Caco-2 (cell line): ENCODE measurements at regions not wholly inside any gene's neighbourhood (a gene's known extent, or its start where the extent isn't known, plus 50 kb on each side); places are given as distances from the start of the nearest gene placed in this dataset.

Source experiments
- BruUV-seq: library from RNA; stranded (reverse); fragments of 400-500 nt; replicated peaks from 2 replicates; lab custom pipeline; 2021; lab: Mats Ljungman, UMichigan
- CTCF ChIA-PET: fragments of 300-600 bp; sonication (Branson Sonifier 250); formaldehyde crosslinking; loops from one replicate; lab custom pipeline; 2022; ENCODE audit warnings: antibody characterized with exemption; lab: Charles Lee
- POLR2A ChIA-PET: fragments of 300-600 bp; sonication (Branson Sonifier 250); formaldehyde crosslinking; loops from one replicate; lab custom pipeline; 2022; ENCODE audit warnings: antibody characterized with exemption; lab: Charles Lee
- DNase-seq, 2 experiments: peaks; one replicate each; pipeline versions ENCODE4 v3.0.0 to v3.0.0-alpha.2; 2020 to 2022
- H3K27me3 ChIP-seq: replicated peaks from 2 replicates; pipeline ENCODE4 v1.6.0; 2011; ENCODE audit warnings: low read length; ENCODE audit not compliant: control insufficient read depth, insufficient read depth
- H3K36me3 ChIP-seq: 2 replicates; pipeline ENCODE4 v1.5.1; 2011; ENCODE audit warnings: low read length; ENCODE audit not compliant: control insufficient read depth, insufficient read depth
- H3K4me1 ChIP-seq: fragments of 250-450 bp; sonication (Bioruptor Pico); 2 replicates; pipeline ENCODE4 v1.5.1; 2020; ENCODE audit warnings: mild to moderate bottlenecking
- H3K4me3 ChIP-seq: 2 replicates; pipeline ENCODE4 v1.5.1; 2011; ENCODE audit warnings: low read depth, mild to moderate bottlenecking, control low read depth, low read length
- H3K9me3 ChIP-seq: fragments of 250-450 bp; sonication (Bioruptor Pico); 2 replicates; pipeline ENCODE4 v1.5.1; 2020; ENCODE audit warnings: mild to moderate bottlenecking, moderate library complexity
- H3K27ac Mint-ChIP-seq: one replicate; pipeline ENCODE4 v1.8.0; 2022; ENCODE audit warnings: mixed read lengths; ENCODE audit not compliant: unreplicated experiment
- H3K27me3 Mint-ChIP-seq: one replicate; pipeline ENCODE4 v1.8.0; 2022; ENCODE audit warnings: mixed read lengths; ENCODE audit not compliant: insufficient read depth, unreplicated experiment
- H3K36me3 Mint-ChIP-seq: one replicate; pipeline ENCODE4 v1.8.0; 2022; ENCODE audit warnings: mild to moderate bottlenecking, mixed read lengths; ENCODE audit not compliant: insufficient read depth, unreplicated experiment
- H3K4me1 Mint-ChIP-seq: one replicate; pipeline ENCODE4 v1.8.0; 2022; ENCODE audit warnings: low read depth, mixed read lengths; ENCODE audit not compliant: unreplicated experiment
- H3K4me3 Mint-ChIP-seq: one replicate; pipeline ENCODE4 v1.8.0; 2022; ENCODE audit warnings: mild to moderate bottlenecking, moderate library complexity, mixed read lengths; ENCODE audit not compliant: unreplicated experiment
- H3K9me3 Mint-ChIP-seq: one replicate; pipeline ENCODE4 v1.8.0; 2022; ENCODE audit warnings: mixed read lengths; ENCODE audit not compliant: unreplicated experiment
- CTCF ChIP-seq, 2 experiments: fragments of 200-600 bp in 1 of 2; IDR thresholded peaks; 1 replicate in 1 of 2; 2 replicates in 1 of 2; pipeline versions ENCODE4 v1.5.1 to v1.8.0; 2011 to 2022; ENCODE audit warnings: antibody characterized with exemption in 1 of 2, control low read depth in 1 of 2, inconsistent platforms in 1 of 2, low read depth in 1 of 2, low read length in 1 of 2, mild to moderate bottlenecking in 1 of 2, moderate library complexity in 1 of 2; ENCODE audit not compliant: insufficient read depth in 1 of 2, severe bottlenecking in 1 of 2, unreplicated experiment in 1 of 2
- intact Hi-C: fragments of 100-400 bp; cut with micrococcal nuclease; formaldehyde crosslinking; loops from one replicate; pipeline ENCODE4 v1.10.0; 2022; ENCODE audit not compliant: unreplicated experiment

GRCh38 chr4:141417387-141417786 is 196.7 kb downstream of the ZNF330 start:
- H3K4me1 ChIP-seq, result no peaks in the 10 kb centered on the region
- intact Hi-C loops, result no loop called here
- Mint-ChIP-seq H3K36me3 (no peaks in the 10 kb centered on the region), H3K9me3 (no peaks in the 10 kb centered on the region), H3K4me3 (no peak overlapping the region), H3K4me1 (no peaks in the 10 kb centered on the region), H3K27ac (no peak overlapping the region), H3K27me3 (peaks cover 6% of the 10 kb centered on the region)
- no peaks in the 10 kb centered on the region for H3K27me3 ChIP-seq
- H3K4me3 ChIP-seq, result no peak overlapping the region
- no TSS peak for BruUV-seq
- ChIA-PET POLR2A (no interaction called here), CTCF (no interaction called here)
- no peaks in the 10 kb centered on the region for H3K36me3 ChIP-seq
- H3K9me3 ChIP-seq, result no peaks in the 10 kb centered on the region
- no peak for DNase-seq
- TF ChIP-seq CTCF (IDR thresholded peaks at IDR 0.05; ENCODE audit: insufficient read depth in 1 of 2, low read depth in 1 of 2, low read length in 1 of 2, severe bottlenecking in 1 of 2, unreplicated experiment in 1 of 2), result no peak

GRCh38 chr4:141425124-141425523 is 204.4 kb downstream of the ZNF330 start:
- H3K36me3 ChIP-seq, result no peaks in the 10 kb centered on the region
- Mint-ChIP-seq H3K4me1 (no peaks in the 10 kb centered on the region), H3K27me3 (peaks cover 4% of the 10 kb centered on the region), H3K27ac (no peak overlapping the region), H3K4me3 (no peak overlapping the region), H3K9me3 (no peaks in the 10 kb centered on the region), H3K36me3 (no peaks in the 10 kb centered on the region)
- intact Hi-C loops, result no loop called here
- TF ChIP-seq CTCF (IDR thresholded peaks at IDR 0.05; ENCODE audit: insufficient read depth in 1 of 2, low read depth in 1 of 2, low read length in 1 of 2, severe bottlenecking in 1 of 2, unreplicated experiment in 1 of 2), result no peak
- H3K27me3 ChIP-seq, result no peaks in the 10 kb centered on the region
- no peak for DNase-seq
- H3K4me1 ChIP-seq, result no peaks in the 10 kb centered on the region
- no peaks in the 10 kb centered on the region for H3K9me3 ChIP-seq
- POLR2A ChIA-PET, result no interaction called here
- H3K4me3 ChIP-seq, result no peak overlapping the region
- BruUV-seq, result no TSS peak
- CTCF ChIA-PET, result no interaction called here

- no peaks in the 10 kb centered on the region for H3K27me3 ChIP-seq
- TF ChIP-seq CTCF (IDR thresholded peaks at IDR 0.05; ENCODE audit: insufficient read depth in 1 of 2, low read depth in 1 of 2, low read length in 1 of 2, severe bottlenecking in 1 of 2, unreplicated experiment in 1 of 2), result no peak
- DNase-seq, result no peak
- H3K4me1 ChIP-seq, result no peaks in the 10 kb centered on the region
- Mint-ChIP-seq H3K4me3 (no peak overlapping the region), H3K27me3 (no peaks in the 10 kb centered on the region), H3K27ac (no peak overlapping the region), H3K36me3 (no peaks in the 10 kb centered on the region), H3K9me3 (no peaks in the 10 kb centered on the region), H3K4me1 (no peaks in the 10 kb centered on the region)
- no TSS peak for BruUV-seq
- no peak overlapping the region for H3K4me3 ChIP-seq
- no peaks in the 10 kb centered on the region for H3K9me3 ChIP-seq
- CTCF ChIA-PET, result no interaction called here
- intact Hi-C loops, result no loop called here
- H3K36me3 ChIP-seq, result no peaks in the 10 kb centered on the region
- POLR2A ChIA-PET, result no interaction called here
Observed at GRCh38 chr4:141427726-141428296, 207.1 kb downstream of the ZNF330 start.
